ENCODE measurements at regions not wholly inside any gene's neighbourhood (a gene's known extent, or its start where the extent isn't known, plus 50 kb on each side); places are given as distances from the start of the nearest gene placed in this dataset.

DNA sequence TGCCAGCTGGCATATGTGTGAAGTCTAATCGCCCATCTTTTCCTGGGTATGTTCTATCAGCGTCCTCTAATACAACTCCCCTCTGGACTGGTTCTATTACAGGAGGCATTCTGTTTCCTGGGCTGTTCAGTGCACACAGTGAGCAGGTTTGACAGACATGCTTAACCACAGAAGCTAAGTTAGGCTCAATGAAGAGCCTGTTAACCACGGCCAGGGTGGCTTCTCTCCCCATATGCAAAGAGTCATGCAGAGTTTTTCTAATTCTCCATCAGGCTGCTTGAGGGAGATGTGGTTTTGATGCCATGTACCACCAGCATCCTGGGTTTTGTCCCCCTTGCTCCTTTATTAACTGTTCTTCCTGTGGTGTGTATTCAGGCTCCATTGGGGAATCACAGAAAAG is 57.2 kb upstream of the ALOX12 start:
- TF ChIP-seq, protein P1, sequence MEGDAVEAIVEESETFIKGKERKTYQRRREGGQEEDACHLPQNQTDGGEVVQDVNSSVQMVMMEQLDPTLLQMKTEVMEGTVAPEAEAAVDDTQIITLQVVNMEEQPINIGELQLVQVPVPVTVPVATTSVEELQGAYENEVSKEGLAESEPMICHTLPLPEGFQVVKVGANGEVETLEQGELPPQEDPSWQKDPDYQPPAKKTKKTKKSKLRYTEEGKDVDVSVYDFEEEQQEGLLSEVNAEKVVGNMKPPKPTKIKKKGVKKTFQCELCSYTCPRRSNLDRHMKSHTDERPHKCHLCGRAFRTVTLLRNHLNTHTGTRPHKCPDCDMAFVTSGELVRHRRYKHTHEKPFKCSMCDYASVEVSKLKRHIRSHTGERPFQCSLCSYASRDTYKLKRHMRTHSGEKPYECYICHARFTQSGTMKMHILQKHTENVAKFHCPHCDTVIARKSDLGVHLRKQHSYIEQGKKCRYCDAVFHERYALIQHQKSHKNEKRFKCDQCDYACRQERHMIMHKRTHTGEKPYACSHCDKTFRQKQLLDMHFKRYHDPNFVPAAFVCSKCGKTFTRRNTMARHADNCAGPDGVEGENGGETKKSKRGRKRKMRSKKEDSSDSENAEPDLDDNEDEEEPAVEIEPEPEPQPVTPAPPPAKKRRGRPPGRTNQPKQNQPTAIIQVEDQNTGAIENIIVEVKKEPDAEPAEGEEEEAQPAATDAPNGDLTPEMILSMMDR (IDR thresholded peaks at IDR 0.05; ENCODE audit: insufficient read depth, low read length): no peak
- H3K4me3 ChIP-seq (ENCODE audit: low read depth, low read length): no peak overlapping the region
- no peak for DNase-seq (ENCODE audit: low read depth)

DNA sequence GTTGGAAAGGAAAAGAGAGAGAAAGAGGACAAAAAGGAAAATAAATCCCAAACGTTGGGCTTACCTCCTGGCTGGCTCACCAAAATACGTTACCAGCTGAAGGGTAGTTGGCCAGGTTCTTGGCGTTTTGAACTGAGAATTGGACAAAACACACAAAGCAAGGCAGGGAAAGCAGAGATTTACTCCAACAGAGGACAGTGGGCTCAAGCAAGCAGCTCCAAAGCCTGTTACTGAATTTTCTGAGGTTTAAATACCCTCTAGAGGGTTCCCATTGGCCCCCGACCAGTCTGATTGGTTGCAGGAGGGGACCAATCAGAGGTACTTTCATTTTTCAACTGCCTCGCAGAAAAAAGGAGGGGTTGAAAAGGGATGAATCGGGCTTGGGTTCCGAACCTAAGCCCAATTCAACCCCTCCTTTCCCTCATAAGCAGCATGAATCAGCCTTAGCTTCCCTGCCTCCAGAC is 55.6 kb upstream of the ALOX12 start:
- H3K4me3 ChIP-seq (ENCODE audit: low read depth, low read length): peak overlapping the region; percentile 40
- TF ChIP-seq, protein P1 (IDR thresholded peaks at IDR 0.05; ENCODE audit: insufficient read depth, low read length): no peak
- DNase-seq (ENCODE audit: low read depth): peak; percentile 25

- H3K4me3 ChIP-seq (ENCODE audit: low read depth, low read length): no peak overlapping the region
- TF ChIP-seq, protein P1 (IDR thresholded peaks at IDR 0.05; ENCODE audit: insufficient read depth, low read length): no peak
Measured at GRCh38 chr17:6941989-6942388, 53.9 kb upstream of the ALOX12 start.

DNA sequence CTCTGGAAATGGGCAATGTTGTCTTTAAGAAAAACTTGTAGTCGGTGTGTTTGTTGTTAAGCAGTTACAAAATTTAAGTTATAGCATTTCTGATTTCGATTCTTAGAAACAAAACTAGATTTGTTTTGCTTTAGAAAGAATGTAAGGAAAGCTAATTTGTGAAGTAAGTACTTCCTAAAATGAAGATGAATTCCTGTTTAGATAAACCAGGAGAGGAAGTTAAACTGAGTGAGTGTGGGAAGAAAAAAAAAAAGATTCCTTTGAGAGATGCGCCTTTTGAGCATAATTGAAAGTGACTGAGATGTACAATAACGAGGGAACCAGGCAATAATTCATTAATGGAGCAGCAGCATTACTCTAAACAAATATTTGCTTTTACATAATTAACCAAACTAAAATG is 52.4 kb upstream of the ALOX12 start:
- no peak overlapping the region for H3K4me3 ChIP-seq (ENCODE audit: low read depth, low read length)
- TF ChIP-seq, protein P1 (IDR thresholded peaks at IDR 0.05; ENCODE audit: insufficient read depth, low read length): no peak
- DNase-seq (ENCODE audit: low read depth): no peak

More at GRCh38 chr17:6941989-6942388, 53.9 kb upstream of the ALOX12 start:
- DNase-seq (ENCODE audit: low read depth): no peak
